C4-2B (cell line): ENCODE measurements at regions not wholly inside any gene's neighbourhood (a gene's known extent, or its start where the extent isn't known, plus 50 kb on each side); places are given as distances from the start of the nearest gene placed in this dataset.

ENCODE experiments used
- H3K27ac ChIP-seq: fragments of 450-650 bp; 2 replicates; pipeline ENCODE4 v1.5.1; 2017
- CTCF ChIP-seq: fragments of 450-650 bp; conservative IDR thresholded peaks from 2 replicates; pipeline ENCODE4 v1.5.1; 2017; ENCODE audit warnings: mild to moderate bottlenecking
- ZFX ChIP-seq: fragments of 450-650 bp; IDR thresholded peaks from 2 replicates; pipeline ENCODE4 v1.6.1; 2017

- no peak for TF ChIP-seq ZFX
- H3K27ac ChIP-seq, result no peak overlapping the region
Observed at GRCh38 chr14:106209755-106210154, 683.4 kb downstream of the TMEM121 start.

DNA sequence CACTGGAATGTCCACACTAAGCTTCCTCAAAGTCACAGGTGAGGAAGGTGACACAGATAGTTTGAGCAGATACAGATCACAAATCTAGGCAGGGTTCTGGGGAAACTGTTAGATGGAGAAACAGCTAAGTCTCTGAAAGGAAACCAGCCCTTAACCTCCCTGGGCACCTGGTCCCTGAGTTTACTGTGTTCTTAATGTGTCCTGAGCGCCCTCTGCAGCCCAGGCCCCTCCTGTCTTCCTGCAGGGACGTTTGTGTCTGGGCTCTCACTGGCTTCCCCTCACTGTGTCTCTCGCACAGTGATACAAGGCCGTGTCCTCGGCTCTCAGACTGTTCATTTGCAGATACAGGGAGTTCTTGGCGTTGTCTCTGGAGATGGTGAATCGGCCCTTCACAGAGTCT is 684.3 kb downstream of the TMEM121 start:
- TF ChIP-seq CTCF (peak; percentile 31), ZFX (no peak)
- H3K27ac ChIP-seq, result no peak overlapping the region

- H3K27ac ChIP-seq, result no peak overlapping the region
- TF ChIP-seq ZFX, result no peak
- no peak for TF ChIP-seq CTCF
Observed at GRCh38 chr14:106211334-106211900, 685.0 kb downstream of the TMEM121 start.

GRCh38 chr14:106215229-106215628 is 688.8 kb downstream of the TMEM121 start:
- no peak overlapping the region for H3K27ac ChIP-seq
- TF ChIP-seq ZFX, result no peak
- TF ChIP-seq CTCF, result no peak

- no peak overlapping the region for H3K27ac ChIP-seq
- TF ChIP-seq ZFX, result no peak
- no peak for TF ChIP-seq CTCF
Observed at GRCh38 chr14:106216679-106217078, 690.3 kb downstream of the TMEM121 start.

- H3K27ac ChIP-seq, result no peak overlapping the region
Observed at GRCh38 chr14:106218174-106218573, 691.8 kb downstream of the TMEM121 start.

DNA sequence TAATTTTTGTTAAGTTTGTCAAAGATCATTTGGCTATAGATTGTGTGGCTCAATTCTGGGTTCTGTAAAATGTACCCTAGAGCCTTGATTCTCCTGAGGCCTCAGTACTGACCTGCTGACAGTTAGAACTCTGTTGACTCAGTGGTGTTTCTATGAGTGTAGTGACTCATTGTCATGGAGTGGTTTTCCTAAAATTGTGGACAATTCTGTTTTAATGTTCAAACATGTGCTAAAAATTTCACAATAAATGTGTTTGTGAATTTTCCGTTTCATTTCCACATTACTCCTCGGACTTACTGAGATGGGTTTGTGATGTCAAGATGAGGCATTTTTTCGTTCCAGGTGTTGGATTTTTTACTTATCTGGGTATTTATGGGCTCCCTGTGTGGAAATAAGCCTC is 695.9 kb downstream of the TMEM121 start:
- no peak overlapping the region for H3K27ac ChIP-seq
- TF ChIP-seq CTCF (no peak), ZFX (no peak)

More at GRCh38 chr14:106218174-106218573, 691.8 kb downstream of the TMEM121 start:
- no peak for TF ChIP-seq CTCF
- TF ChIP-seq ZFX, result no peak

DNA sequence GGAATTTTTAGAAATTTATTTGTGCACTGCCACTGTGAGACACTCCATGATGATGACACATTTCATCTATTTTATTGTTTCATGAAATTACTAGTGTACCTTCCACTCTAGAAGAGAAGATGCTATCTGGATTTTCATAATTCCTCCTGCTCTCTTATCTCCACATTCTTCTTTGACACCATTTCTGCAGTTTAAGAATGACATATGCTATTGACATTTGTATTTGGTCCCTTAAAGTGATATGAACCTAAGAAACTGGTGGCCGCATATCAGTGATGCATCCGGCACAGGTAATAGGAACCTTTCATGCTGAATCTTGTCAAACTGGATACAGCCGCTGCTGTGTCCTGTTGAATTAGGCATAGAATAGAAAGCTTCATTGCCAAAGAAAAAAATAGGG is 696.3 kb downstream of the TMEM121 start:
- TF ChIP-seq CTCF, result no peak
- no peak for TF ChIP-seq ZFX
- no peak overlapping the region for H3K27ac ChIP-seq
